GM12891 (cell line): ENCODE measurements at regions not wholly inside any gene's neighbourhood (a gene's known extent, or its start where the extent isn't known, plus 50 kb on each side); places are given as distances from the start of the nearest gene placed in this dataset.

Source experiments
- POLR2A ChIP-seq: IDR thresholded peaks from 2 replicates; pipeline ENCODE4 v1.6.1; 2011; ENCODE audit warnings: low read depth, low read length, control low read depth
- POLR2AphosphoS5 ChIP-seq: IDR thresholded peaks from 2 replicates; pipeline ENCODE4 v1.6.1; 2011; ENCODE audit warnings: low read depth, low read length, control low read depth
- POU2F2 ChIP-seq: IDR thresholded peaks from 2 replicates; pipeline ENCODE4 v1.6.1; 2011; ENCODE audit warnings: low read depth, mild to moderate bottlenecking, control low read depth, low read length, moderate library complexity
- SPI1 ChIP-seq: IDR thresholded peaks from 2 replicates; pipeline ENCODE4 v1.6.1; 2011; ENCODE audit warnings: low read depth, low read length, control low read depth
- TAF1 ChIP-seq: IDR thresholded peaks from 2 replicates; pipeline ENCODE4 v1.6.1; 2011; ENCODE audit warnings: low read depth, low read length, control low read depth

- TF ChIP-seq POLR2A (no peak), TAF1 (no peak), POLR2AphosphoS5 (no peak), POU2F2 (no peak), SPI1 (no peak)
Measured at GRCh38 chr3:68055215-68055614, 400.8 kb upstream of the SUCLG2 start.
